ENCODE measurements at regions not wholly inside any gene's neighbourhood (a gene's known extent, or its start where the extent isn't known, plus 50 kb on each side); places are given as distances from the start of the nearest gene placed in this dataset.

DNA sequence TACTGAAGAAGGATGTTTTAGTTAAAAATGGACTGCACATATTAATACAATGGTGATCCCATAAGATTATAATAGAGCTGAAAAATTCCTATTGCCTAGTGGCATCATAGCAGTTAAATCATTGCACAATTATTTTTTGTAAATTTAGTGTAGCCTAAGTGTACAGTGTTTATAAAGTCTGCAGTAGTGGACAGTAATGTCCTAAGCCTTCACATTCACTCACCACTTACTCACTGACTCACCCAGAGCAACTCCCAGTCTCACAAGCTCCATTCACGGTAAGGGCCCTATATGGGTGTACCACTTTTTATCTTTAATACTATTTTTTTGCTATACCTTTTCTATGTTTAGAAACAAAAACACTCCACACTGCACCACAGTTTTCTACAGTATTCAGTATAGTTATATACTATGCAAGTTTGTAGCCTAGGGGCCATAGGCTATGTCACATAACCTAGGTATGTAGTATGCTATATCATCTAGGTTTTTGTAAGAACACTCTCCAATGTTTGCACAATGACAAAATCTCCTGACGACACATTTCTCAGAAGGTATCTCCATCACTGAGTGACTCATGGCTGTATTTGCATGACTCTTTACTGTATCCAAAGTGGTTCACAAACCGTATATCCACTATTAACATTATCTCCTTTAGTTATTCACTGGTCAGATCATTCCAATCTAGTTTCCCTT lies 536.0 kb downstream of the KLF12 start:
- TF ChIP-seq, protein P1, sequence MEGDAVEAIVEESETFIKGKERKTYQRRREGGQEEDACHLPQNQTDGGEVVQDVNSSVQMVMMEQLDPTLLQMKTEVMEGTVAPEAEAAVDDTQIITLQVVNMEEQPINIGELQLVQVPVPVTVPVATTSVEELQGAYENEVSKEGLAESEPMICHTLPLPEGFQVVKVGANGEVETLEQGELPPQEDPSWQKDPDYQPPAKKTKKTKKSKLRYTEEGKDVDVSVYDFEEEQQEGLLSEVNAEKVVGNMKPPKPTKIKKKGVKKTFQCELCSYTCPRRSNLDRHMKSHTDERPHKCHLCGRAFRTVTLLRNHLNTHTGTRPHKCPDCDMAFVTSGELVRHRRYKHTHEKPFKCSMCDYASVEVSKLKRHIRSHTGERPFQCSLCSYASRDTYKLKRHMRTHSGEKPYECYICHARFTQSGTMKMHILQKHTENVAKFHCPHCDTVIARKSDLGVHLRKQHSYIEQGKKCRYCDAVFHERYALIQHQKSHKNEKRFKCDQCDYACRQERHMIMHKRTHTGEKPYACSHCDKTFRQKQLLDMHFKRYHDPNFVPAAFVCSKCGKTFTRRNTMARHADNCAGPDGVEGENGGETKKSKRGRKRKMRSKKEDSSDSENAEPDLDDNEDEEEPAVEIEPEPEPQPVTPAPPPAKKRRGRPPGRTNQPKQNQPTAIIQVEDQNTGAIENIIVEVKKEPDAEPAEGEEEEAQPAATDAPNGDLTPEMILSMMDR (IDR thresholded peaks at IDR 0.05), result no peak
- H3K27me3 ChIP-seq, result no peaks in the 10 kb centered on the region
- no peak overlapping the region for H3K27ac ChIP-seq
- H3K36me3 ChIP-seq, result no peaks in the 10 kb centered on the region
- no peaks in the 10 kb centered on the region for H3K4me1 ChIP-seq
- DNase-seq (ENCODE audit: low spot score), result no peak
- no peak overlapping the region for H3K4me3 ChIP-seq
- H3K9me3 ChIP-seq, result no peaks in the 10 kb centered on the region

- Histone ChIP-seq H3K9me3 (no peaks in the 10 kb centered on the region), H3K36me3 (no peaks in the 10 kb centered on the region), H3K4me1 (no peaks in the 10 kb centered on the region), H3K27me3 (no peaks in the 10 kb centered on the region), H3K27ac (no peak overlapping the region), H3K4me3 (no peak overlapping the region)
- no peak for DNase-seq (ENCODE audit: low spot score)
- TF ChIP-seq, protein P1 (IDR thresholded peaks at IDR 0.05), result no peak
These were observed 537.6 kb downstream of the KLF5 start for GRCh38 chr13:73596382-73596781.

GRCh38 chr13:73593199-73593765 lies 534.5 kb downstream of the KLF5 start:
- Histone ChIP-seq H3K27ac (no peak overlapping the region), H3K36me3 (no peaks in the 10 kb centered on the region), H3K9me3 (no peaks in the 10 kb centered on the region), H3K4me1 (no peaks in the 10 kb centered on the region), H3K27me3 (no peaks in the 10 kb centered on the region), H3K4me3 (no peak overlapping the region)
- TF ChIP-seq, protein P1 (IDR thresholded peaks at IDR 0.05), result no peak
- DNase-seq (ENCODE audit: low spot score), result no peak

GRCh38 chr13:73591861-73592260 lies 533.1 kb downstream of the KLF5 start:
- H3K9me3 ChIP-seq, result no peaks in the 10 kb centered on the region
- H3K36me3 ChIP-seq, result no peaks in the 10 kb centered on the region
- H3K27ac ChIP-seq, result no peak overlapping the region
- no peaks in the 10 kb centered on the region for H3K27me3 ChIP-seq
- DNase-seq (ENCODE audit: low spot score), result no peak
- H3K4me3 ChIP-seq, result no peak overlapping the region
- TF ChIP-seq, protein P1 (IDR thresholded peaks at IDR 0.05), result no peak
- H3K4me1 ChIP-seq, result no peaks in the 10 kb centered on the region

GRCh38 chr13:73590795-73591194 lies 532.0 kb downstream of the KLF5 start:
- H3K9me3 ChIP-seq, result peaks cover 0 to 9% of the 10 kb centered on the region in 2 donors
- H3K4me3 ChIP-seq, result no peak overlapping the region
- no peaks in the 10 kb centered on the region for H3K36me3 ChIP-seq
- no peak overlapping the region for H3K27ac ChIP-seq
- H3K4me1 ChIP-seq, result no peaks in the 10 kb centered on the region
- H3K27me3 ChIP-seq, result no peaks in the 10 kb centered on the region
- DNase-seq (ENCODE audit: low spot score), result no peak
- TF ChIP-seq, protein P1 (IDR thresholded peaks at IDR 0.05), result no peak

DNA sequence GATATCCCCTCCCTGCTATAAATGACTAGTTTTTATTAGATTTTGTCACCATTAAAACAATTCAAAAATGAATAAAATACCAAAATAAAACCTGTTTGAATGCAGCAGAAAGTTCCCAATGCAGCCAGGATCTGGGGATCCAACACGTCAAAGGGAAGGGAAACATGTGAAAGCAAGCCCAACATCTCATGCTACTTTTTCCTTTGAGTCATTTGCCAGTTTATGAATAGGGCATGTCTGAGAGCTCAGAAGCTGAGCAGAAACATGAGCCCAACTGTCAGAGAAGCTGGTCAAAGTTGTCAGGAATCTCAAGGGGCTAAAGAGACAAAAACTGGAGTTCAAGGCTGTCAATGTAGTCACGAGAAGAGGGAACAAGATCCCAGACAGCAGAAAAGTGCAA lies 526.4 kb downstream of the KLF5 start:
- TF ChIP-seq, protein P1 (IDR thresholded peaks at IDR 0.05), result no peak
- Histone ChIP-seq H3K9me3 (peaks cover 0 to 12% of the 10 kb centered on the region in 2 donors), H3K27me3 (no peaks in the 10 kb centered on the region), H3K4me1 (no peaks in the 10 kb centered on the region), H3K27ac (no peak overlapping the region), H3K36me3 (no peaks in the 10 kb centered on the region), H3K4me3 (no peak overlapping the region)
- no peak for DNase-seq (ENCODE audit: low spot score)

All from right atrium auricular region (tissue), 2 donors.